HepG2 (cell line): ENCODE measurements at regions not wholly inside any gene's neighbourhood (a gene's known extent, or its start where the extent isn't known, plus 50 kb on each side); places are given as distances from the start of the nearest gene placed in this dataset.

Source experiments
- ATAC-seq: fragments of 200-7000 bp; cut with Tn5 transposase; 3 replicates; pipeline ENCODE4 v1.9.1; 2020; ENCODE audit warnings: mild to moderate bottlenecking, moderate library complexity
- BruUV-seq: library from RNA; stranded (reverse); fragments of 400-500 nt; replicated peaks from 2 replicates; lab custom pipeline; 2021; lab: Mats Ljungman, UMichigan
- CTCF ChIA-PET: fragments of 300-600 bp; formaldehyde crosslinking; extraction: SDS; loops from one replicate; lab custom pipeline; 2021; ENCODE audit warnings: low total read pairs, inconsistent platforms, low intra/inter-chr PET ratio; lab: Yijun Ruan, JAX
- POLR2A ChIA-PET: fragments of 350-600 bp; sonication (Branson Sonifier 250); formaldehyde crosslinking; loops from one replicate; lab custom pipeline; 2020; ENCODE audit warnings: antibody characterized with exemption, inconsistent platforms; lab: Yijun Ruan, JAX
- DNase-seq: peaks from one replicate; pipeline ENCODE4 v3.0.0-alpha.2; 2015; ENCODE audit warnings: low spot score
- FAIRE-seq: peaks from 3 replicates; lab custom pipeline; 2011; peaks lifted over from hg19 to GRCh38; lab: Jason Lieb, UNC
- H2AFZ ChIP-seq: one replicate; pipeline ENCODE4 v1.6.1; 2011; ENCODE audit warnings: low read length, inconsistent platforms
- H3K27ac ChIP-seq: fragments of 300-600 bp; 3 replicates; pipeline ENCODE4 v1.8.0; 2011; ENCODE audit warnings: mixed run types, mild to moderate bottlenecking, mixed read lengths, low read length, inconsistent platforms; ENCODE audit not compliant: insufficient read depth; ENCODE audit errors: extremely low read length
- H3K27me3 ChIP-seq, 2 experiments: fragments of 200-600 bp in 1 of 2; 2 replicates in 1 of 2; 3 replicates in 1 of 2; pipeline versions ENCODE4 v1.6.0 to v1.8.0; 2011; ENCODE audit warnings: low read length in 2 of 2, mild to moderate bottlenecking in 2 of 2, moderate library complexity in 2 of 2, inconsistent platforms in 1 of 2; ENCODE audit not compliant: insufficient read depth in 2 of 2, control insufficient read depth in 1 of 2
- H3K36me3 ChIP-seq, 2 experiments: fragments of 200-600 bp in 1 of 2; replicated peaks in 1 of 2; 2 replicates in 1 of 2; 3 replicates in 1 of 2; pipeline versions ENCODE4 v1.5.1 to v1.8.0; 2011; ENCODE audit warnings: low read length in 2 of 2, inconsistent platforms in 1 of 2; ENCODE audit not compliant: insufficient read depth in 2 of 2, control insufficient read depth in 1 of 2
- H3K4me1 ChIP-seq: 2 replicates; pipeline ENCODE4 v1.5.1; 2012; ENCODE audit warnings: low read length, inconsistent platforms; ENCODE audit not compliant: insufficient read depth
- H3K4me2 ChIP-seq: 2 replicates; pipeline ENCODE4 v1.6.0; 2011; ENCODE audit warnings: low read depth, low read length, inconsistent platforms
- H3K4me3 ChIP-seq, 3 experiments: fragments of 200-600 bp in 1 of 3; sonication (generic), shearing (Covaris generic) in 1 of 3; replicated peaks in 1 of 3; 2 replicates each; pipeline ENCODE4 v1.5.1; 2011 to 2016; ENCODE audit warnings: low read length in 3 of 3, inconsistent platforms in 2 of 3, low read depth in 2 of 3, mild to moderate bottlenecking in 2 of 3, control low read depth in 1 of 3, mixed read lengths in 1 of 3; ENCODE audit not compliant: insufficient read depth in 1 of 3
- H3K79me2 ChIP-seq: one replicate; pipeline ENCODE4 v1.6.1; 2011; ENCODE audit warnings: low read length, inconsistent platforms; ENCODE audit not compliant: insufficient read depth
- H3K9ac ChIP-seq: 2 replicates; pipeline ENCODE4 v1.6.0; 2011; ENCODE audit warnings: mild to moderate bottlenecking, low read depth, low read length, inconsistent platforms; ENCODE audit not compliant: insufficient read depth
- H3K9me3 ChIP-seq: 2 replicates; pipeline ENCODE4 v1.5.1; 2012; ENCODE audit warnings: mild to moderate bottlenecking, low read length
- H4K20me1 ChIP-seq: 2 replicates; pipeline ENCODE4 v1.6.0; 2011; ENCODE audit warnings: inconsistent platforms, mild to moderate bottlenecking, low read length, moderate library complexity; ENCODE audit not compliant: insufficient read depth
- MAF1 ChIP-seq: sonication (generic); formaldehyde crosslinking; IDR thresholded peaks from 2 replicates; pipeline ENCODE4 v1.5.0; 2020; ENCODE audit warnings: missing genetic modification reagents, borderline replicate concordance
- NFAT5 ChIP-seq: sonication (generic); formaldehyde crosslinking; IDR thresholded peaks from 2 replicates; pipeline ENCODE4 v1.4.0; 2020; ENCODE audit warnings: missing genetic modification reagents
- ZNF10 ChIP-seq: sonication (generic); formaldehyde crosslinking; IDR thresholded peaks from 2 replicates; pipeline ENCODE4 v1.4.0; 2020; ENCODE audit warnings: mild to moderate bottlenecking, low read depth, missing genetic modification reagents, borderline replicate concordance
- ZNF569 ChIP-seq: sonication (generic); formaldehyde crosslinking; IDR thresholded peaks from 2 replicates; pipeline ENCODE4 v1.5.0; 2020; ENCODE audit warnings: mild to moderate bottlenecking, missing genetic modification reagents, moderate library complexity, borderline replicate concordance
- ZNF607 ChIP-seq: sonication (generic); formaldehyde crosslinking; IDR thresholded peaks from 2 replicates; pipeline ENCODE4 v1.5.1; 2020; ENCODE audit warnings: missing genetic modification reagents, mild to moderate bottlenecking, borderline replicate concordance
- ZNF652 ChIP-seq: IDR thresholded peaks from 2 replicates; pipeline ENCODE4 v1.6.1; 2016; ENCODE audit warnings: low read depth, borderline replicate concordance
- WGBS: methylation state at CpG from one replicate; pipeline ENCODE4 v1.1.6; 2017; ENCODE audit warnings: low lambda C conversion rate; 5-methylcytosine and 5-hydroxymethylcytosine counted together
- in situ Hi-C: cut with HindIII; loops from 2 replicates; pipeline ENCODE4 v1.10.0; 2017; ENCODE audit warnings: low pct_unique_long_range_greater_than_20kb; ENCODE audit not compliant: extremely low pct_ligation_motif_present
- intact Hi-C: fragments of 100-400 bp; cut with micrococcal nuclease; formaldehyde crosslinking; loops from one replicate; pipeline ENCODE4 v1.10.0; 2022; ENCODE audit not compliant: unreplicated experiment
- TF ChIP-seq, protein P1 (sequence below): sonication (generic); formaldehyde crosslinking; IDR thresholded peaks from 2 replicates; pipeline ENCODE4 v1.8.1; 2023; ENCODE audit warnings: mild to moderate bottlenecking, missing genetic modification reagents

DNA sequence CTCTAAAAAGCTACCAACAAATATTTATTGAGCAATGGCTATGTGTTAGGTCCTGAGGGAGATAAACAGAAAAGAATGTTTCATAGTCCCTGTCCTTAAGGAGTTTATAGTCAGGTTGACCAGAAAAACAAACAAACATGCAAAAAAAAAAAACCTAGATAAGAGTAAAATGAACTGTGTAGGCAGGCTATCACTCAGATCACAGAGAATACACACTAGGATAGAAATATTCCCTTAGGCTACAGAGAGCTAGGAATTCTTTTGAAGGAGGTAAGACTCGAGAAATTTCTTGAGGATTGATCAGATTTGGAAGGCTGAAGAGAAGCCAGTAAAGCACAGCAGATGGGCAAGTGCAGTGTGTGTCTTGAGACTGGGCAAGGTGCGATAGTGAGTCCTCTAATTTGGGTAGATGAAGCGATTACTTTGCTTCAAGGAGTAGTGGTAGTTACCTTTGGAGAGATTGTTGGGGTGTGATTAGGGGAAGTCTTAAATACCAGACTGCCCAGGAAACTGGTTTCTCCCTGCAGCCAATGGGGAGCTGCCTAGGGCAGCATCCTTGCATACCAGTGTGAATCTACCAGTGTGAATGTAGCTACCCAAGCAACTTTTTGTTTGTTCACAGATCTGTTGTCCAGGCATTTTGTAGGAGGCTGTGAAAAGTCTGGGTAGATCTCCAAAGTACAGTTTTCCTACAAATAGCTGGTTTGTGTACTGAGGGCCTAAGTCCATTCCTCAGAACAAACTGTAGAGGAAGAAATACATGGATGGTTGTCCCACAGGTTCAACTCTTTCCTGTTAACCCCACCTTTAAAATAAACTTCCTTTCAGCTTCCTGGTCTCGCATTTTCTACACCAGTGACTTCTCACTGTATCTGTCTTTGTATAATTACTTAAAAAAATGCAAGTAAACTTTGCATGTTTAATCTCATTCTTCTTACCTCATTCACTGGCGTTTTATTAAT is 314.1 kb downstream of the KLF5 start:
- ATAC-seq (no peak), FAIRE-seq (no peak), DNase-seq (no peak)
- Histone ChIP-seq H3K27me3 (no peaks in the 10 kb centered on the region), H3K4me3 (no peak overlapping the region), H3K79me2 (no peaks in the 10 kb centered on the region), H3K27ac (no peak overlapping the region), H3K9ac (no peak overlapping the region), H3K4me2 (no peak overlapping the region), H3K36me3 (no peaks in the 10 kb centered on the region), H2AFZ (no peak overlapping the region), H4K20me1 (no peaks in the 10 kb centered on the region), H3K4me1 (0 out of 2 replicates have a peak, but pooled peaks cover 5% of the 10 kb centered on the region), H3K9me3 (no peaks in the 10 kb centered on the region)
- intact Hi-C loops = no loop called here
- ChIA-PET CTCF (no interaction called here), POLR2A (no interaction called here)
- TF ChIP-seq ZNF569 (CRISPR knock-in tag) (no peak), ZNF10 (CRISPR knock-in tag) (no peak), NFAT5 (no peak), MAF1 (no peak), ZNF652 (0 out of 2 replicates have a peak, but pooled peaks have one; percentile 10), ZNF607 (no peak)
- TF ChIP-seq, protein P1, sequence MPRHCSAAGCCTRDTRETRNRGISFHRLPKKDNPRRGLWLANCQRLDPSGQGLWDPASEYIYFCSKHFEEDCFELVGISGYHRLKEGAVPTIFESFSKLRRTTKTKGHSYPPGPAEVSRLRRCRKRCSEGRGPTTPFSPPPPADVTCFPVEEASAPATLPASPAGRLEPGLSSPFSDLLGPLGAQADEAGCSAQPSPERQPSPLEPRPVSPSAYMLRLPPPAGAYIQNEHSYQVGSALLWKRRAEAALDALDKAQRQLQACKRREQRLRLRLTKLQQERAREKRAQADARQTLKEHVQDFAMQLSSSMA = no peak
- no TSS peak for BruUV-seq
- WGBS = 37% methylated on average over 5 of the region's 5 CpGs
- in situ Hi-C loops = no loop called here
